H1 (cell line): ENCODE measurements at regions not wholly inside any gene's neighbourhood (a gene's known extent, or its start where the extent isn't known, plus 50 kb on each side); places are given as distances from the start of the nearest gene placed in this dataset.

Experiments
- CHD7 ChIP-seq: fragments of 300-600 bp; sonication (generic); IDR thresholded peaks from 2 replicates; pipeline ENCODE4 v1.7.1; 2012; ENCODE audit warnings: low read length, moderate library complexity, mild to moderate bottlenecking, inconsistent platforms; ENCODE audit not compliant: insufficient replicate concordance
- CTBP2 ChIP-seq: IDR thresholded peaks from 2 replicates; pipeline ENCODE4 v1.7.0; 2011; ENCODE audit warnings: borderline replicate concordance, mild to moderate bottlenecking, moderate library complexity, mixed read lengths, low read length; ENCODE audit not compliant: insufficient read depth, insufficient read length
- E2F6 ChIP-seq: IDR thresholded peaks from 2 replicates; pipeline ENCODE4 v1.6.1; 2012; ENCODE audit warnings: inconsistent platforms
- EP300 ChIP-seq, 2 experiments: IDR thresholded peaks; 1 replicate in 1 of 2; 2 replicates in 1 of 2; pipeline ENCODE4 v1.6.1; 2011 to 2012; ENCODE audit warnings: low read depth in 2 of 2, low read length in 2 of 2, mild to moderate bottlenecking in 2 of 2, borderline replicate concordance in 1 of 2, inconsistent platforms in 1 of 2, moderate library complexity in 1 of 2
- HDAC6 ChIP-seq: IDR thresholded peaks from one replicate; pipeline ENCODE4 v1.7.1; 2012; ENCODE audit warnings: low read depth, mild to moderate bottlenecking, inconsistent platforms, low read length, moderate library complexity
- JUND ChIP-seq: IDR thresholded peaks from 2 replicates; pipeline ENCODE4 v1.6.1; 2011; ENCODE audit warnings: mild to moderate bottlenecking, improper control_type of control experiment, low read length
- RBBP5 ChIP-seq: IDR thresholded peaks from 2 replicates; pipeline ENCODE4 v1.7.1; 2012; ENCODE audit warnings: low read depth, mild to moderate bottlenecking, inconsistent platforms, low read length, moderate library complexity, borderline replicate concordance
- SIN3A ChIP-seq, 2 experiments: IDR thresholded peaks in 1 of 2; conservative IDR thresholded peaks in 1 of 2; 2 replicates each; pipeline ENCODE4 v1.6.1; 2011 to 2012; ENCODE audit warnings: low read length in 2 of 2, improper control_type of control experiment in 1 of 2, low read depth in 1 of 2, mild to moderate bottlenecking in 1 of 2
- SRF ChIP-seq: IDR thresholded peaks from 2 replicates; pipeline ENCODE4 v1.6.1; 2011; ENCODE audit warnings: mild to moderate bottlenecking, low read depth, low read length, moderate library complexity

- TF ChIP-seq CHD7 (no peak), E2F6 (no peak), RBBP5 (no peak), EP300 (IDR thresholded peaks at IDR 0.05; ENCODE audit: borderline replicate concordance in 1 of 2, low read depth in 2 of 2, low read length in 2 of 2) (no peak), CTBP2 (no peak), SRF (no peak), SIN3A (conservative IDR thresholded peaks at IDR 0.05 in 1 of 2, IDR thresholded peaks at IDR 0.05 in 1 of 2; ENCODE audit: low read depth in 1 of 2, low read length in 2 of 2) (no peak), HDAC6 (no peak), JUND (no peak)
These were observed 61.2 kb upstream of the ARGLU1 start (continued) for GRCh38 chr13:106628936-106629659.
